NOMO-1 (cell line): ENCODE measurements at regions not wholly inside any gene's neighbourhood (a gene's known extent, or its start where the extent isn't known, plus 50 kb on each side); places are given as distances from the start of the nearest gene placed in this dataset.
"Not testable (repeated sequence)": the region's sequence is repeated elsewhere in the genome, so short reads cannot be mapped to it uniquely, and the experiment has no call there.

Source experiments
- DNase-seq, 2 experiments: peaks; one replicate each; lab custom pipeline; 2025; ENCODE audit not compliant: unreplicated experiment in 2 of 2; lab: John Stamatoyannopoulos, UW

DNA sequence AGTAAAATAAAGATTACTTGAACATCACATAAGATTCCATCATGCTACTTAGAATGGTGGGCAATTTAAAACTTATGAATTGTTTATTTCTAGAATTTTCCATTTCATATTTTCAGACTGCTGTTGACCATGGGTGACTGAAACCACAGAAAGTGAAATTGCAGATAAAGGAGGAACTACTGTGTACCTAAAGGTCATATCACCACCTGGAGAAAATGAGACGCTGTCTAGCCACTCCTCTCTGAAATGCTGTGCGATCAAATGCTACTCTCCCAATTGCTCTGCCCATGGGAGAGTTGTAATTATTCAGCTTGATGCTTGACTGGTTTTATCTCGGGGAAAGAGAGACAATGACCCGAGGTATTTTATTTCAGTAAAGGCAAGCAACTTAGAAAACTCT lies 128.9 kb upstream of the ERCC4 start:
- DNase-seq = no peak

GRCh38 chr16:13793841-13794409 lies 126.0 kb upstream of the ERCC4 start:
- no peak for DNase-seq

- DNase-seq = no peak
These were observed 124.8 kb upstream of the ERCC4 start for GRCh38 chr16:13795131-13795530.

GRCh38 chr16:13797718-13798117 lies 122.2 kb upstream of the ERCC4 start:
- DNase-seq = no peak

DNA sequence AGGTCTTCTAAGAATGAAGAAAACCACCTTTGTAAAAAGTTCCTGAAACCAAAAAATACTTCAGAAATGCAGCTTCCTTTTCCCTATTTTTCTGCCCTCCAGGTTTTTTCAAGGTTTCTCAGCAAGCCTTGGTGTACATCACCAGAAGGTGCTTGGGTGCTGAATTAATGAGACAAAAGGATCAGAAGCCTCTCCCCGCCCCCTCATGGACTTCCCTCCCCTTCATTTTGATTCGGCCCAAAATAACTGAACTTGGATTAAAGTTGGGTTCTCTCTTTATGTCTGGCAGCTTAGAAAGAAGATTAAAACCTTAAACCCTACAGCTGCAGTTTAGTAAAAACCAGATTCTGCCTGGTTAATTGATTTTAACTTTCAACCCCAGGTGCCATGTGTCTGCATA lies 121.7 kb upstream of the ERCC4 start:
- DNase-seq = no peak

- no peak for DNase-seq
These were observed 116.0 kb upstream of the ERCC4 start for GRCh38 chr16:13803974-13804373.

GRCh38 chr16:13805951-13806350 lies 114.0 kb upstream of the ERCC4 start:
- DNase-seq = no peak

GRCh38 chr16:13806671-13807070 lies 113.3 kb upstream of the ERCC4 start:
- DNase-seq = no peak

DNA sequence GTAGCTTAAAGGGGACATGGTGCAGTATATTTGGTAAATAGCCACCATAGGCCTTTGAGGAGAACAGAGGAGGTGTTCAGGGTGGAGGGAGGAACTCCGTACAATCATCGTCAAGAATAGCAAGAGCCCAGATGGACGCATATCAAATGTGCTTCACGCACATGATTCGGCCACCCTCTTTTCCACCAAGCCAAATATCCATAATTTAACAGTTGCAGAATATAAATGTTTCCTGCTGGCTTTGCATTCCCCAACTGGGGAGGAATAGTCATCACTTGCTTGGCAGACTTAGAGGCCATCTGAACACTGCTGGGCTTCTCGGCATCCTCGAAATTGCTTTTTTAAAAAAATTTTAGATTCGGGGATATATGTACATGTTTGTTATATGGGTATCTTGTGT lies 111.9 kb upstream of the ERCC4 start:
- DNase-seq = no peak

GRCh38 chr16:13809765-13810164 lies 110.2 kb upstream of the ERCC4 start:
- DNase-seq = no peak

GRCh38 chr16:13811834-13812233 lies 108.1 kb upstream of the ERCC4 start:
- no peak for DNase-seq

- no peak for DNase-seq
These were observed 103.3 kb upstream of the ERCC4 start for GRCh38 chr16:13816701-13817100.

DNA sequence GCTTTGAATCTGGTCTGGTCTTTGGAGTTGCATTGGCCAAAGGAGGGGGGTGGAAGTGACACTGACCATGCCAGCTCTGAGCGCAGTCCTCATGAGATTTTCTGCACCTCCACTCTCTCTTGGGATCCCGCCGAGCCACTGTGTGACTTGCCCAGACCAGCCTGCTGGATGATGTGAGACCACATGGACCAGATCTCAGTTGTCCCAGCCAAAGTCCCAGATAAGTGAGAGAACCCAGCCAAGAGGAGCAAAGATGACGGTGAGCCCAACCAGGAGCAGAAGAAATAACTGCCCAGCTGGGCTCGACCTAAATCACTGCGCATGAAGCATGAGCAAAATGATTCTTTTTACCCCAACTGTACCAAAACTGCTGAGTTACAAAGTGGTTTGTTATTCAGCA lies 96.5 kb upstream of the ERCC4 start:
- DNase-seq = no peak

DNA sequence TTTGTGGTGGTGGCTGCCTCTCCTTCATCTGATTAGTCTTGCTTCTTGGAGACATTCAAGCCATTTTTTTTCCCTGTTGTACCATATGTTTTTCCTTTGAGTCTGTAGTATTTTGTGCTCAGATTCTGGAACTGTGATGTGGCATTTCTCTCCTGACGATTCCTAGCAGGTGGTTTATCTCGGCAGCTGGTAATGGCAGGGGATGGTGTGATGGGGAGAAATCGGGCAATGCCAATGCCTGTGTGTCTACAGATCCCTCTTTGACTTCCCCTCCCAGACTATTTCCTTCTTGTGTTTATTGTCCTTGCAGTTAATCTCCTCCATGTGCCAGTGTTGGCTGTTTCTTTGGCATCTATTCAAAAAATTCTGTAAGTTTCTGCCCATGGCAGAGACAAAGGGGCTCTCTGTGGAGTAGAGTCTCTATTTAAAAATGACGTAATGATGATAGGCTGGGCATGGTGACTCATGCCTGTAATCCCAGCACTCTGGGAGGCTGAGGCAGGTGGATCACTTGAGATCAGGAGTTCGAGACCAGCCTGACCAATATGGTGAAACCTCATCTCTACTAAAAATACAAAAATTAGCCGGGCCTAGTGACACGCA lies 90.2 kb upstream of the ERCC4 start:
- no peak for DNase-seq

DNA sequence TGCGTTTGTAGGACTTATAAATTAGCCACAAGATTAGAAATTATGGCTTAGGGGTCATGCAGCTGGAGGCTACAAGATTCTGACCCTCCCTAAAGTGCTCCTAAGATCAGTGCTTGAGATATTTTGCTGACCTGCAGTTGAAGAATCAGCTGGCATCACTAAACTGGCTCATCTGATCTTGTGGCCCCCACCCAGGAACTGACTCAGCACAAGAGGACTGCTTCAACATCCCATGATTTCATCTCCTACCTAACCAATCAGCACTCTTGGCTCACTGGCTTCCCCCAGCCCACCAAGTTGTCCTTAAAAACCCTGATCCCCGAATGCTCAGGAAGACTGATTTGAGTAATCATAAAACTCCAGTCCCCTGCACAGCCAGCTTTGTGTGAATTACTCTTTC lies 86.4 kb upstream of the ERCC4 start:
- DNase-seq = no peak

- DNase-seq = no peak
These were observed 84.6 kb upstream of the ERCC4 start for GRCh38 chr16:13835387-13835786.

DNA sequence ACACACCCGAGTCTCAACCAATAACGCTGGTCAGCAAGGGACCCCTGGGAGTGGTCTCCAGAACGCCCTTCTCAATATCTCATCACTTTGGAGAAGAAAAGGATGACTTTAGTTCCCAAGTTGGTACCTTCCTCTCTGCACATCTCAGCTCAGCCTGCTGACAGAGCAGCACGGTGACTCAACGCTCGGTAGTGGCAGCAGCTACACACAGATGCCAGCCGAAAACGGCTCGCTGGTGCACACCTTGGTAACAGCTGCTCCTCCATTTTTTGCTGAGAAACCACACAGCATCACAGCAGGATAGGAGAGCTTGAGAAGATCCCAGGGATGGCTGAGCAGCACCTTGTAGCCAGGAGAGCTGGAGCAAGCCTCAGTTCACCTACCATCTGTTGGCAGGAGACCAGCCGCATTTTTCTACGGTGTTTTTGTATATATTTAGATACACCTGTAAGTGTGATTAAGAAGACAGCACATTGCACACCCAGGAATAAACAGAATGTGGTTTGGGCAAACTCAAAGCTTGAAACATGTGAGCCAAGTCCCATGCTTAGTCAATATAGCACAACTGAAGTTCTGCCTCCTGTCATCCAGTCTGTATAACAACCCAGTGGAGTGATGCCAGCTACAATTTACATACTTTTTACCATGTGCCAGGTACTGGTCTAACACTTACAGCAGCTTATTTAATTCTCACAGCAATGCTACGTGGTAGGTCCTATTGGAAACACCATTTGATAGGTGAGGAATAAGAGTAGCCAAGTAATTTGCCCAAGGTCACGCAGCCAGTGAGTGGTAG lies 83.8 kb upstream of the ERCC4 start:
- DNase-seq = no peak

DNA sequence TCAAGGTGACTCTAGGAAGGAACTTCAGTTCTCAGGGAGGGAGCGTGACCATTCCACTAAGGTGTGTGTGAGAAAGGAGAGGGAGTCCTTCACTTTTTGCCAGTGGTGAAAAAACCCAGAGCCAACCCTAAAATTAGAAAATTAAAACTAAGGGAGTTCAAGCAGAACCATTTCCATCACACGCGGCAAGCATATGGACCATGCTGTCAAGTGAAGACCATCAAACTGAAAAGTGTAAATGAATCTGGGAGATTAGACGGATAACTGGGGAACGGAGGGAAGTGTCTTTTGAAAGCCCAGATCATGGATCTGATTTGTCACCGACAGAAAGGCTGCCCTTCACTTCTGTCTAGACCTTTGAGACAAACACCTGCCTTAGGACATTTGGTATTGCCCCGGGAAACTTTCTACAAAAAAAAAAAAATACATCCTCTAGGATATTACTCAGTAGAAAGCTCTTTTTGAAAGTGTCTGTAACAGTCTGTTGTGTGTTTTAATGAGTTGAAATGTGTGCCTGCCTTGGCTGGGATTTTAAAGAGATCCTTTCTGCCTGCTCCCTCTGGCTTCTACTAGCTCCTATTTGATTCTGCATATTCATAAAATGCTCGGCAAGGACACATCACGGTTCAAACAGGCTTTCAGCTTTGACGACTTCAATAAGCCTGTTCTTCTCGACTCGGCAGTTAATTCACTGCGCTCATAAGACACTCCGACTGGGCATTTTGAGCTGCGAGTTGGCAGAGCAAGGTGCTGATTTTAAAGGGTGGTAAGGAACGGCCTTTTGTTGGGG lies 81.4 kb upstream of the ERCC4 start:
- no peak for DNase-seq

DNA sequence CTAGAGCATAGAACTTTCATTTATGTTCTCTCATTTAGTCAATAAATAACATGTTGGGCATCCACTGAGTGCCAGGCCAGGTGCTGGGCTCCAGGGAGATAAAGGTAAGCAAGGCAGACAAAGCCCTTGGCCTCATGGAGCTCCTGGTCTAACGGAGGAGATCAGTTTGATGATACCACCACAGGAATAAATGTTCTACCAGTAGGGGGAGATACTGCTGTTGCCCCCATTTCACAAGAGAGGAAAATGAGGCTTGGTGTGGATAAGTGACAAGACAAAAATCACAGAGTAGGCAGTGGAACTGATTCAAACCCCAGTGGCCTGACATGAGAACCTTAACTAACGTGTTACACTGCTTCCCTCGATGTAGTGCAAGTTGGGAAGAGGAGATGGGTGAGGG lies 80.4 kb upstream of the ERCC4 start:
- DNase-seq = no peak

GRCh38 chr16:13845232-13845631 lies 74.7 kb upstream of the ERCC4 start:
- DNase-seq = no peak

DNA sequence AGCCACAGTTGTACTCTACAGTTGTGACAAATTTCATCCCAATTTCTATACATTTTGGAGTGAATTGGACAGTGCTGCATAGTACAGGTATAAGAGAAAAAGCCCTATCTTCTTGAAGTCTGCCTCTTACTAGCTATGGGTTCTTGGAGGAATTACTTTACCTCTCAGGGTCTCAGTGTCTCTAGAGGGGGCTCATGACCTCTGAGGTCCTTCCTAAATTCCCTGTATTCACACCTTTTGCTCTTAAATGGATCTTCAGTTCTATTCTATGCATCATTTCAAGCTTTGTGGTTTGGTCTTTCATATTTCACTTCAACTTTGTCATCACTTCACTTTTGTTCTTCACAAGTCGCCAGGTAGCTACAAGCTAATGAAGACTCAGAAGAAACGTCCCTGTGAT lies 71.2 kb upstream of the ERCC4 start:
- DNase-seq = no peak

DNA sequence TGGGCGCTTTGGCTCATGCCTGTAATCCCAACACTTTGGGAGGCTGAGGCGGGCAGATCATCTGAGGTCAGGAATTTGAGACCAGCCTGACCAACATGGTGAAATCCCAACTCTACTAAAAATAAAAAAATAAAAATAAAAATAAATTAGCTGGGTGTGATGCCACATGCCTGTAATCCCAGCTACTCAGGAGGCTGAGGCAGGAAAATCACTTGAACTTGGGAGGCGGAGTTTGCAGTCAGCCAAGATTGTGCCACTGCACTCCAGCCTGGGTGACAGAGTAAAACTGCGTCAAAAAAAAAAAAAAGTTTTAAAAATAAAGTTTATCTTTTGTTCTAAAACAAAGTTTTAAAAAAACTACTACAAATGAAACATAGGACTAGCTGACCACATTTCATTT lies 69.8 kb upstream of the ERCC4 start:
- not testable (repeated sequence) for DNase-seq
